Neuronal stem cell (in vitro differentiated cells): ENCODE measurements at regions not wholly inside any gene's neighbourhood (a gene's known extent, or its start where the extent isn't known, plus 50 kb on each side); places are given as distances from the start of the nearest gene placed in this dataset.

Source experiments
- DNase-seq: peaks from one replicate; pipeline ENCODE4 v3.0.0-alpha.2; 2013; ENCODE audit warnings: low spot score
- H2AFZ ChIP-seq: one replicate; pipeline ENCODE4 v1.6.1; 2013; ENCODE audit warnings: mild to moderate bottlenecking, low read length, inconsistent platforms
- H2AK5ac ChIP-seq: 2 replicates; pipeline ENCODE4 v1.6.1; 2013; ENCODE audit warnings: low read depth, mild to moderate bottlenecking, inconsistent platforms, low read length, moderate library complexity, mixed read lengths
- H2BK120ac ChIP-seq: 2 replicates; pipeline ENCODE4 v1.6.1; 2013; ENCODE audit warnings: low read depth, mild to moderate bottlenecking, inconsistent platforms, low read length, moderate library complexity, mixed read lengths
- H2BK12ac ChIP-seq: one replicate; pipeline ENCODE4 v1.6.1; 2013; ENCODE audit warnings: low read length, inconsistent platforms
- H2BK15ac ChIP-seq: 2 replicates; pipeline ENCODE4 v1.6.1; 2013; ENCODE audit warnings: mild to moderate bottlenecking, low read length, inconsistent platforms, mixed read lengths
- H2BK5ac ChIP-seq: one replicate; pipeline ENCODE4 v1.6.1; 2013; ENCODE audit warnings: inconsistent platforms, mild to moderate bottlenecking, low read length, moderate library complexity
- H3K14ac ChIP-seq: one replicate; pipeline ENCODE4 v1.6.1; 2013; ENCODE audit warnings: low read length, inconsistent platforms
- H3K18ac ChIP-seq: 2 replicates; pipeline ENCODE4 v1.6.1; 2013; ENCODE audit warnings: low read length, inconsistent platforms
- H3K23ac ChIP-seq: 2 replicates; pipeline ENCODE4 v1.6.1; 2013; ENCODE audit warnings: low read depth, mild to moderate bottlenecking, mixed read lengths, low read length, inconsistent platforms; ENCODE audit not compliant: poor library complexity
- H3K27ac ChIP-seq: replicated peaks from 3 replicates; pipeline ENCODE4 v1.5.1; 2013; ENCODE audit warnings: low read length, inconsistent platforms
- H3K27me3 ChIP-seq, 3 experiments: 2 replicates each; pipeline ENCODE4 v1.6.1; 2013; ENCODE audit warnings: low read length in 3 of 3, mild to moderate bottlenecking in 2 of 3, inconsistent platforms in 1 of 3, low read depth in 1 of 3, mixed read lengths in 1 of 3, moderate library complexity in 1 of 3; ENCODE audit not compliant: control insufficient read depth in 3 of 3, insufficient read depth in 3 of 3
- H3K36me3 ChIP-seq, 2 donors: replicated peaks in 1 of 2; 2 replicates each; pipeline ENCODE4 v1.6.1; 2013; ENCODE audit warnings: low read length in 2 of 2; ENCODE audit not compliant: control insufficient read depth in 2 of 2, insufficient read depth in 2 of 2
- H3K4ac ChIP-seq: 2 replicates; pipeline ENCODE4 v1.6.1; 2013; ENCODE audit warnings: inconsistent platforms, mild to moderate bottlenecking, low read length, moderate library complexity
- H3K4me1 ChIP-seq, 2 donors: 1 replicate in 1 of 2; 2 replicates in 1 of 2; pipeline ENCODE4 v1.6.1; 2013; ENCODE audit warnings: low read length in 2 of 2, low read depth in 1 of 2; ENCODE audit not compliant: control insufficient read depth in 2 of 2, insufficient read depth in 1 of 2
- H3K4me2 ChIP-seq: one replicate; pipeline ENCODE4 v1.6.1; 2013; ENCODE audit warnings: mild to moderate bottlenecking, low read length, inconsistent platforms; ENCODE audit not compliant: insufficient read depth, poor library complexity, severe bottlenecking
- H3K4me3 ChIP-seq, 2 donors: 2 replicates each; pipeline ENCODE4 v1.5.1; 2013; ENCODE audit warnings: low read length in 2 of 2, mild to moderate bottlenecking in 2 of 2, inconsistent platforms in 1 of 2, moderate library complexity in 1 of 2
- H3K79me1 ChIP-seq: one replicate; pipeline ENCODE4 v1.6.1; 2013; ENCODE audit warnings: low read depth, mild to moderate bottlenecking, inconsistent platforms, low read length, moderate library complexity
- H3K9ac ChIP-seq: one replicate; pipeline ENCODE4 v1.6.1; 2013; ENCODE audit warnings: mild to moderate bottlenecking, low read depth, low read length, inconsistent platforms; ENCODE audit not compliant: poor library complexity
- H3K9me3 ChIP-seq, 2 donors: replicated peaks in 1 of 2; 2 replicates each; pipeline versions ENCODE3 to v1.6.1; 2013; ENCODE audit warnings: low read length in 2 of 2, mild to moderate bottlenecking in 2 of 2, inconsistent platforms in 1 of 2, low read depth in 1 of 2, mixed read lengths in 1 of 2, moderate library complexity in 1 of 2; ENCODE audit not compliant: control insufficient read depth in 2 of 2, insufficient read depth in 1 of 2
- H4K8ac ChIP-seq: one replicate; pipeline ENCODE4 v1.6.1; 2013; ENCODE audit warnings: low read depth, mild to moderate bottlenecking, inconsistent platforms, low read length, moderate library complexity
- H4K91ac ChIP-seq: one replicate; pipeline ENCODE4 v1.6.1; 2013; ENCODE audit warnings: low read length, low read depth, mild to moderate bottlenecking, inconsistent platforms; ENCODE audit not compliant: poor library complexity
- WGBS, 2 donors: extraction: QIAGEN DNeasy Blood & Tissue Kit; methylation state at CpG; one replicate each; pipeline ENCODE4 v1.1.7; 2013; ENCODE audit warnings: missing lambda C conversion rate in 2 of 2, mixed read lengths in 1 of 2; ENCODE audit not compliant: insufficient read length in 2 of 2, insufficient replicate concordance in 1 of 2; ENCODE audit errors: extremely low coverage in 2 of 2; 5-methylcytosine and 5-hydroxymethylcytosine counted together

- H3K79me1 ChIP-seq = no peaks in the 10 kb centered on the region
These were observed 657.2 kb upstream of the PHF14 start for GRCh38 chr7:10316488-10316887.

DNA sequence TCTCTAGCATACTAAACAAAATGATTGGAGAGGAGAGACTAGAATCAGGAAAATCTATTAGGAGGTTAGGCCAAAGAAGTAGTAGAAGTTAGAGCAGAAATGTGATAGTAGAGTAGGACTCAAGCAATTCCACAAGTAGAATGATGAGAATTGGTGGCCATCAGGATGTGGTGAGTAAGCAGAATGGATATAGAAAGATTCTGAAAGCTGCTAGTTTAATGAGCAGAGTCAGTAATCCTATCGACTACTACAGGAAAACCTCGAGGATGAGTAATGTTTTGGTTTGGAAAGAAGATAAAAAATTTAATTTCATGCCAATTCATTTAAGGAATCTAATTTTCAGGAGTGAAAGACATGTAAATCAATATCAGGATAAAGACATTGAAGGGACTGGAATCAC, 648.3 kb upstream of the PHF14 start:
- Histone ChIP-seq H3K4me2 (no peak overlapping the region), H3K14ac (no peak overlapping the region), H2BK120ac (no peak overlapping the region), H3K4ac (no peak overlapping the region), H2BK12ac (no peak overlapping the region), H3K36me3 (no peaks in the 10 kb centered on the region), H3K9ac (no peak overlapping the region), H4K91ac (no peak overlapping the region), H2BK15ac (no peak overlapping the region), H3K79me1 (no peaks in the 10 kb centered on the region), H3K4me1 (no peaks in the 10 kb centered on the region), H2BK5ac (no peak overlapping the region), H3K27me3 (no peaks in the 10 kb centered on the region), H3K27ac (no peak overlapping the region), H3K9me3 (no peaks in the 10 kb centered on the region), H3K23ac (no peak overlapping the region), H2AFZ (no peak overlapping the region), H4K8ac (no peak overlapping the region), H3K4me3 (no peak overlapping the region), H3K18ac (no peak overlapping the region), H2AK5ac (no peak overlapping the region)
- no peak for DNase-seq
- no CpG with 5 or more reads among the region's 2 CpGs for WGBS, 2 donors

More at GRCh38 chr7:10316488-10316887, 657.2 kb upstream of the PHF14 start:
- no peaks in the 10 kb centered on the region for H3K27me3 ChIP-seq
- no peak overlapping the region for H2BK5ac ChIP-seq
- no peak overlapping the region for H2BK15ac ChIP-seq
- DNase-seq = no peak
- H4K91ac ChIP-seq = no peak overlapping the region
- no peak overlapping the region for H3K23ac ChIP-seq
- H3K14ac ChIP-seq = no peak overlapping the region
- no peaks in the 10 kb centered on the region for H3K36me3 ChIP-seq
- H2AFZ ChIP-seq = no peak overlapping the region
- no peak overlapping the region for H3K4me3 ChIP-seq
- no CpG with 5 or more reads among the region's 1 CpG for WGBS, 2 donors
- H3K9ac ChIP-seq = no peak overlapping the region
- no peak overlapping the region for H3K27ac ChIP-seq
- H2AK5ac ChIP-seq = no peak overlapping the region
- no peak overlapping the region for H4K8ac ChIP-seq
- no peaks in the 10 kb centered on the region for H3K9me3 ChIP-seq
- H2BK12ac ChIP-seq = no peak overlapping the region
- no peak overlapping the region for H3K4ac ChIP-seq
- H2BK120ac ChIP-seq = no peak overlapping the region
- no peak overlapping the region for H3K18ac ChIP-seq
- no peak overlapping the region for H3K4me2 ChIP-seq
- H3K4me1 ChIP-seq = no peaks in the 10 kb centered on the region

- WGBS, 2 donors = no CpG with 5 or more reads among the region's 2 CpGs
- Histone ChIP-seq H3K79me1 (no peaks in the 10 kb centered on the region), H2BK15ac (no peak overlapping the region), H4K91ac (no peak overlapping the region), H3K27me3 (no peaks in the 10 kb centered on the region), H3K23ac (no peak overlapping the region), H3K9me3 (no peaks in the 10 kb centered on the region), H4K8ac (no peak overlapping the region), H3K4me1 (no peaks in the 10 kb centered on the region), H3K18ac (no peak overlapping the region), H2BK12ac (no peak overlapping the region), H3K4me2 (no peak overlapping the region), H2BK5ac (no peak overlapping the region), H3K9ac (no peak overlapping the region), H2AK5ac (no peak overlapping the region), H3K27ac (no peak overlapping the region), H2BK120ac (no peak overlapping the region), H3K36me3 (no peaks in the 10 kb centered on the region), H3K4ac (no peak overlapping the region), H3K14ac (no peak overlapping the region), H3K4me3 (no peak overlapping the region), H2AFZ (no peak overlapping the region)
- DNase-seq = no peak
These were observed 630.6 kb upstream of the PHF14 start for GRCh38 chr7:10343108-10343507.

DNA sequence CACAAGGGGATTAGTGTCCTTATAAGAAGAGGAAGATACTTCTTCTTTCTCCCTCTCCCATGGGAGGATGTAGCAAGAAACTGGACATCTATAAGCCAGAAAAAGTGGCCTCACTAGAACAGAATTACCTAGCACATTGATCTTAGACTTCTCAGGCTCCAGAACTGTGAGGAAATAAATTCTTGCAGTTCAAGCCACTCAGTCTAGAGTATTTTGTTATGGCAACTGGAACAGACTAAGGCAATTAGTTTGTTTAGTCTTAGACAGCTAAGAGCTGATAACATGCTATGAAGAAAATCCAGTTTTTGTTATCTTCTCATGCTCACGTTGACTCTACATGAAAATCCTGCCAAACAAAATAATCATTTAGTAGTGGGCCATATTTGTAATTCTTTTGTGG, 627.6 kb upstream of the PHF14 start:
- H4K8ac ChIP-seq = no peak overlapping the region
- H3K18ac ChIP-seq = no peak overlapping the region
- H2AK5ac ChIP-seq = no peak overlapping the region
- H3K9ac ChIP-seq = no peak overlapping the region
- no peak overlapping the region for H2BK12ac ChIP-seq
- H4K91ac ChIP-seq = no peak overlapping the region
- no peaks in the 10 kb centered on the region for H3K9me3 ChIP-seq
- H2AFZ ChIP-seq = no peak overlapping the region
- WGBS, 2 donors = no CpG with 5 or more reads among the region's 1 CpG
- H3K27ac ChIP-seq = no peak overlapping the region
- no peak overlapping the region for H3K4me2 ChIP-seq
- no peak overlapping the region for H3K4ac ChIP-seq
- H3K23ac ChIP-seq = no peak overlapping the region
- H2BK120ac ChIP-seq = no peak overlapping the region
- no peaks in the 10 kb centered on the region for H3K36me3 ChIP-seq
- H2BK15ac ChIP-seq = no peak overlapping the region
- no peaks in the 10 kb centered on the region for H3K79me1 ChIP-seq
- no peak overlapping the region for H2BK5ac ChIP-seq
- no peak overlapping the region for H3K4me3 ChIP-seq
- no peak for DNase-seq
- H3K14ac ChIP-seq = no peak overlapping the region
- H3K27me3 ChIP-seq = no peaks in the 10 kb centered on the region
- no peaks in the 10 kb centered on the region for H3K4me1 ChIP-seq
